HCT116 (cell line): ENCODE measurements at regions not wholly inside any gene's neighbourhood (a gene's known extent, or its start where the extent isn't known, plus 50 kb on each side); places are given as distances from the start of the nearest gene placed in this dataset.

Experiments
- CEBPB ChIP-seq: IDR thresholded peaks from 2 replicates; pipeline ENCODE4 v1.6.1; 2012; ENCODE audit warnings: low read depth
- EZH2 ChIP-seq: fragments of 200-600 bp; sonication (generic); IDR thresholded peaks from 2 replicates; pipeline ENCODE4 v1.6.1; 2017; ENCODE audit warnings: antibody characterized with exemption, mixed run types
- POLR2A ChIP-seq: IDR thresholded peaks from 2 replicates; pipeline ENCODE4 v1.7.0; 2011; ENCODE audit warnings: borderline replicate concordance; ENCODE audit not compliant: insufficient read depth, insufficient read length; ENCODE audit errors: extremely low read depth
- TF ChIP-seq, protein P1 (sequence below), 3 experiments: fragments of 200-600 bp in 1 of 3; sonication (generic) in 1 of 3; IDR thresholded peaks in 2 of 3; conservative IDR thresholded peaks in 1 of 3; 2 replicates each; pipeline ENCODE4 v1.5.1; 2012 to 2017; ENCODE audit warnings: low read depth in 2 of 3, low read length in 2 of 3, antibody characterized with exemption in 1 of 3, borderline replicate concordance in 1 of 3, control low read depth in 1 of 3, mild to moderate bottlenecking in 1 of 3, mixed read lengths in 1 of 3, mixed run types in 1 of 3, moderate library complexity in 1 of 3; ENCODE audit not compliant: insufficient read depth in 1 of 3

DNA sequence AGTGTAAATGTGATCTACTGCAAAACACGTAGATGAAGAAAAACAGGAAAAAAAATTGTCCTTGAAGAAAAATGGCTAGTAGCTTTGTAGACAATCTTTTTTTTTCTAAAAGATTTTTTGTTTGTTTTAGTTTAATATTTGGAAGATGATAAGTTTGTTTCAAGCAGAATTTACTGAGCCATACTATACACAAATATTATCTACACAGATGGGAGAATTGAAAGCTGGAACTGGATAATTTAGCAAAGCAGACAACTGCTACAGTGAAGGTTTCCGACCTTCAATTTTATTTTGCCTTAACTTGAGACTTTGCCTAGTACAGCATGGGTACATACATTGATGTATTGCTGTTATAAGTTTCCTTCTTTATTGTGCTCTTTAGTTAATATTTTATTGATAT is 313.0 kb upstream of the PDGFD start:
- TF ChIP-seq CEBPB = no peak
- no peak for TF ChIP-seq EZH2
- no peak for TF ChIP-seq POLR2A
- TF ChIP-seq, protein P1, sequence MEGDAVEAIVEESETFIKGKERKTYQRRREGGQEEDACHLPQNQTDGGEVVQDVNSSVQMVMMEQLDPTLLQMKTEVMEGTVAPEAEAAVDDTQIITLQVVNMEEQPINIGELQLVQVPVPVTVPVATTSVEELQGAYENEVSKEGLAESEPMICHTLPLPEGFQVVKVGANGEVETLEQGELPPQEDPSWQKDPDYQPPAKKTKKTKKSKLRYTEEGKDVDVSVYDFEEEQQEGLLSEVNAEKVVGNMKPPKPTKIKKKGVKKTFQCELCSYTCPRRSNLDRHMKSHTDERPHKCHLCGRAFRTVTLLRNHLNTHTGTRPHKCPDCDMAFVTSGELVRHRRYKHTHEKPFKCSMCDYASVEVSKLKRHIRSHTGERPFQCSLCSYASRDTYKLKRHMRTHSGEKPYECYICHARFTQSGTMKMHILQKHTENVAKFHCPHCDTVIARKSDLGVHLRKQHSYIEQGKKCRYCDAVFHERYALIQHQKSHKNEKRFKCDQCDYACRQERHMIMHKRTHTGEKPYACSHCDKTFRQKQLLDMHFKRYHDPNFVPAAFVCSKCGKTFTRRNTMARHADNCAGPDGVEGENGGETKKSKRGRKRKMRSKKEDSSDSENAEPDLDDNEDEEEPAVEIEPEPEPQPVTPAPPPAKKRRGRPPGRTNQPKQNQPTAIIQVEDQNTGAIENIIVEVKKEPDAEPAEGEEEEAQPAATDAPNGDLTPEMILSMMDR (IDR thresholded peaks at IDR 0.05 in 2 of 3, conservative IDR thresholded peaks at IDR 0.05 in 1 of 3; ENCODE audit: borderline replicate concordance in 1 of 3, insufficient read depth in 1 of 3, low read depth in 2 of 3, low read length in 2 of 3) = no peak
